ENCODE measurements at regions not wholly inside any gene's neighbourhood (a gene's known extent, or its start where the extent isn't known, plus 50 kb on each side); places are given as distances from the start of the nearest gene placed in this dataset.

GRCh38 chr2:223369889-223370288, 232.3 kb downstream of the SCG2 start:
- TF ChIP-seq, protein P1, sequence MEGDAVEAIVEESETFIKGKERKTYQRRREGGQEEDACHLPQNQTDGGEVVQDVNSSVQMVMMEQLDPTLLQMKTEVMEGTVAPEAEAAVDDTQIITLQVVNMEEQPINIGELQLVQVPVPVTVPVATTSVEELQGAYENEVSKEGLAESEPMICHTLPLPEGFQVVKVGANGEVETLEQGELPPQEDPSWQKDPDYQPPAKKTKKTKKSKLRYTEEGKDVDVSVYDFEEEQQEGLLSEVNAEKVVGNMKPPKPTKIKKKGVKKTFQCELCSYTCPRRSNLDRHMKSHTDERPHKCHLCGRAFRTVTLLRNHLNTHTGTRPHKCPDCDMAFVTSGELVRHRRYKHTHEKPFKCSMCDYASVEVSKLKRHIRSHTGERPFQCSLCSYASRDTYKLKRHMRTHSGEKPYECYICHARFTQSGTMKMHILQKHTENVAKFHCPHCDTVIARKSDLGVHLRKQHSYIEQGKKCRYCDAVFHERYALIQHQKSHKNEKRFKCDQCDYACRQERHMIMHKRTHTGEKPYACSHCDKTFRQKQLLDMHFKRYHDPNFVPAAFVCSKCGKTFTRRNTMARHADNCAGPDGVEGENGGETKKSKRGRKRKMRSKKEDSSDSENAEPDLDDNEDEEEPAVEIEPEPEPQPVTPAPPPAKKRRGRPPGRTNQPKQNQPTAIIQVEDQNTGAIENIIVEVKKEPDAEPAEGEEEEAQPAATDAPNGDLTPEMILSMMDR (conservative IDR thresholded peaks at IDR 0.05), result no peak
- TF ChIP-seq ZFX (IDR thresholded peaks at IDR 0.05), result no peak
- no peak overlapping the region for H3K27ac ChIP-seq

DNA sequence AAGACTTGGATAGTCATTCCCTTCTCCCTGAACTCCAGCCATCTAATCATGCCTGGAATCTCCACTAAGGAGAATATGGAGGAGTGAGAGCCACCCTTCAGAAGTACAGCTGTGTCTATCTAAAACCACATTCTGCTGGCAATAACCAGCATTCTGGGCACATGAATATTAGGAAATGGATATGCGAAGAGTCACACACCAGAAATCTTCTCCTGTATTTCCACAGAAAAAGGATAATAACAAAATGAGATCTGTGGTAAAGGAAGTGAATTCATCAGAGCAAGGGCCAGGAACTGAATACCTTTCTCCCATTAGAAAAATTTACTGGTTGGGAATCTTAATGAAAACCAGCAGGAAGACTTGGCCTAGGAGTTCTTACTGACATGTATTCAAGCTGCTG, 218.8 kb downstream of the SCG2 start:
- H3K27ac ChIP-seq, result no peak overlapping the region
- no peak for TF ChIP-seq ZFX (IDR thresholded peaks at IDR 0.05)
- TF ChIP-seq, protein P1 (conservative IDR thresholded peaks at IDR 0.05), result no peak

DNA sequence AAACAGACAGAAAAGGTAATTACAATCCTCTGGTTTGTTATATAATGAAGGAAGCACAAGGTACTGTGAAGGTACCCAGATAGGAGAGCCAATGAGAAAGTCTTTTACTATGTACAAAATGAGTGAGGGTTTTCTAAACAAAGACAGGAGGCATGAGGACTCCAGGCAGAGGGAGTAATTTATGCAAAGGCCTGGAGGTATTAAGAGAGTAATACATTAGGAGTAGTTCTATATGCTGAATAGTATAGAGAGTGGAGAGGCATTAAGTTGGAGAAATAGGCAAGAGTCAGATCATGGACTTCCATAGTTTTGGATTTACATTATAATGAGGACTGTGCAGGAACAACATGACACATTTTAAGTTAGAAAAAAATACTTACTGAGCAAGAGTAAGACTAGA, 216.0 kb downstream of the SCG2 start:
- no peak for TF ChIP-seq ZFX (IDR thresholded peaks at IDR 0.05)
- TF ChIP-seq, protein P1 (conservative IDR thresholded peaks at IDR 0.05), result no peak
- no peak overlapping the region for H3K27ac ChIP-seq

DNA sequence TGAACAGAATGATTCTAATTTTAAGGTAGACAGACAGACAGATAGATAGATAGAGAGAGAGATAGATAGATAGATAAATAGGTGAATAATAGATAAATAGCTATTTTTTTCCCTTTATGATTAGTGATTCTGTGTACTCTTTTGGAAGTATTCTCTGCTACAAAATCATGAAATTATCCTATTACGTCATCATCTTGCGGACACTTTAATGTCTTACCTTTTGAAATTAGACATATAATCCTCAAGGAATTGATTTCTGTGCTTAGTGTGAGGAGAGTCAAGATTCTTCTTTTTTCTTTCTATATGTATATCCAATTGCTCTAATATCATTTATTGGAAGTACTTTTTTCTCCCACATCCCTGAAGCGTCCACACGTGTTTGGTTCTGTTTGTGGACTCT, 215.2 kb downstream of the SCG2 start:
- no peak for TF ChIP-seq ZFX (IDR thresholded peaks at IDR 0.05)
- TF ChIP-seq, protein P1 (conservative IDR thresholded peaks at IDR 0.05), result no peak
- H3K27ac ChIP-seq, result no peak overlapping the region

GRCh38 chr2:223389624-223390023, 212.5 kb downstream of the SCG2 start:
- TF ChIP-seq, protein P1 (conservative IDR thresholded peaks at IDR 0.05), result no peak
- no peak for TF ChIP-seq ZFX (IDR thresholded peaks at IDR 0.05)

GRCh38 chr2:223396993-223397392, 205.2 kb downstream of the SCG2 start:
- no peak overlapping the region for H3K27ac ChIP-seq
- TF ChIP-seq, protein P1 (conservative IDR thresholded peaks at IDR 0.05), result no peak
- TF ChIP-seq ZFX (IDR thresholded peaks at IDR 0.05), result no peak

More at GRCh38 chr2:223389624-223390023, 212.5 kb downstream of the SCG2 start:
- H3K27ac ChIP-seq, result no peak overlapping the region

GRCh38 chr2:223399357-223399957, 202.7 kb downstream of the SCG2 start:
- TF ChIP-seq ZFX (IDR thresholded peaks at IDR 0.05), result no peak
- TF ChIP-seq, protein P1 (conservative IDR thresholded peaks at IDR 0.05), result no peak
- H3K27ac ChIP-seq, result no peak overlapping the region

Data from C4-2B (cell line).